Liver (tissue), 8 donors: ENCODE measurements at regions not wholly inside any gene's neighbourhood (a gene's known extent, or its start where the extent isn't known, plus 50 kb on each side); places are given as distances from the start of the nearest gene placed in this dataset.

Source experiments
- DNase-seq: peaks from one replicate; pipeline ENCODE4 v3.0.0-alpha.2; 2017; ENCODE audit warnings: low spot score
- H3K27ac ChIP-seq, 2 donors: one replicate each; pipeline ENCODE4 v1.7.0; 2013; ENCODE audit warnings: inconsistent platforms in 2 of 2, low read length in 2 of 2, control low read depth in 1 of 2, low read depth in 1 of 2, mild to moderate bottlenecking in 1 of 2
- H3K27me3 ChIP-seq, 4 donors: one replicate each; pipeline versions ENCODE4 v1.6.1 to v1.7.0; 2013; ENCODE audit warnings: low read length in 3 of 4, inconsistent platforms in 1 of 4, mild to moderate bottlenecking in 1 of 4, moderate library complexity in 1 of 4; ENCODE audit not compliant: control insufficient read depth in 4 of 4, insufficient read depth in 4 of 4
- H3K36me3 ChIP-seq, 4 donors: one replicate each; pipeline versions ENCODE4 v1.6.1 to v1.7.0; 2013; ENCODE audit warnings: low read length in 3 of 4, mild to moderate bottlenecking in 3 of 4, low read depth in 1 of 4, moderate library complexity in 1 of 4; ENCODE audit not compliant: control insufficient read depth in 4 of 4, insufficient read depth in 3 of 4
- H3K4me1 ChIP-seq, 4 donors: one replicate each; pipeline versions ENCODE4 v1.6.1 to v1.7.0; 2013; ENCODE audit warnings: low read length in 3 of 4, mild to moderate bottlenecking in 3 of 4, moderate library complexity in 1 of 4; ENCODE audit not compliant: control insufficient read depth in 4 of 4, insufficient read depth in 4 of 4
- H3K4me3 ChIP-seq, 3 donors: one replicate each; pipeline versions ENCODE4 v1.6.1 to v1.7.0; 2013; ENCODE audit warnings: low read length in 3 of 3, control low read depth in 1 of 3, low read depth in 1 of 3, mild to moderate bottlenecking in 1 of 3
- H3K9ac ChIP-seq, 2 donors: one replicate each; pipeline ENCODE4 v1.7.0; 2013; ENCODE audit warnings: low read length in 2 of 2, mild to moderate bottlenecking in 2 of 2, moderate library complexity in 2 of 2, control low read depth in 1 of 2, low read depth in 1 of 2
- H3K9me3 ChIP-seq, 4 donors: one replicate each; pipeline versions ENCODE4 v1.6.1 to v1.7.0; 2013; ENCODE audit warnings: low read length in 3 of 4; ENCODE audit not compliant: control insufficient read depth in 4 of 4
- ATF3 ChIP-seq: IDR thresholded peaks from 2 replicates; pipeline ENCODE4 v1.6.1; 2016; ENCODE audit warnings: antibody characterized with exemption
- CTCF ChIP-seq: fragments of 150-350 bp; IDR thresholded peaks from 2 replicates; pipeline ENCODE4 v1.5.1; 2017; ENCODE audit warnings: improper control_type of control experiment, low read depth, low read length; ENCODE audit not compliant: missing input control
- EGR1 ChIP-seq, 2 donors: IDR thresholded peaks; 2 replicates each; pipeline ENCODE4 v1.6.1; 2016 to 2018; ENCODE audit warnings: antibody characterized with exemption in 2 of 2, low read depth in 2 of 2
- FOXA2 ChIP-seq: IDR thresholded peaks from 2 replicates; pipeline ENCODE4 v1.6.1; 2016; ENCODE audit warnings: antibody characterized with exemption
- GABPA ChIP-seq, 2 donors: IDR thresholded peaks in 1 of 2; conservative IDR thresholded peaks in 1 of 2; 2 replicates each; pipeline ENCODE4 v1.6.1; 2016; ENCODE audit warnings: antibody characterized with exemption in 2 of 2, mild to moderate bottlenecking in 1 of 2, moderate library complexity in 1 of 2
- HNF4A ChIP-seq, 2 donors: conservative IDR thresholded peaks; 2 replicates each; pipeline ENCODE4 v1.6.1; 2016; ENCODE audit warnings: antibody characterized with exemption in 2 of 2, mild to moderate bottlenecking in 2 of 2
- HNF4G ChIP-seq: IDR thresholded peaks from 2 replicates; pipeline ENCODE4 v1.6.1; 2016; ENCODE audit warnings: antibody characterized with exemption
- JUND ChIP-seq, 2 donors: IDR thresholded peaks; 2 replicates each; pipeline ENCODE4 v1.6.1; 2016; ENCODE audit warnings: antibody characterized with exemption in 2 of 2
- MAX ChIP-seq: IDR thresholded peaks from 2 replicates; pipeline ENCODE4 v1.6.1; 2016; ENCODE audit warnings: antibody characterized with exemption
- NR2F2 ChIP-seq: IDR thresholded peaks from 2 replicates; pipeline ENCODE4 v1.6.1; 2016; ENCODE audit warnings: antibody characterized with exemption
- RAD21 ChIP-seq, 2 donors: IDR thresholded peaks; 2 replicates each; pipeline ENCODE4 v1.6.1; 2016; ENCODE audit warnings: antibody characterized with exemption in 2 of 2, mild to moderate bottlenecking in 2 of 2
- REST ChIP-seq: IDR thresholded peaks from 2 replicates; pipeline ENCODE4 v1.6.1; 2016; ENCODE audit warnings: antibody characterized with exemption, mild to moderate bottlenecking
- RXRA ChIP-seq, 2 donors: IDR thresholded peaks; 2 replicates each; pipeline ENCODE4 v1.6.1; 2017 to 2018; ENCODE audit warnings: antibody characterized with exemption in 2 of 2, mild to moderate bottlenecking in 1 of 2
- SP1 ChIP-seq: IDR thresholded peaks from 2 replicates; pipeline ENCODE4 v1.6.1; 2018; ENCODE audit warnings: antibody characterized with exemption, mild to moderate bottlenecking
- TAF1 ChIP-seq: conservative IDR thresholded peaks from 2 replicates; pipeline ENCODE4 v1.6.1; 2016; ENCODE audit warnings: antibody characterized with exemption, mild to moderate bottlenecking
- ZBTB33 ChIP-seq: IDR thresholded peaks from 2 replicates; pipeline ENCODE4 v1.6.1; 2016; ENCODE audit warnings: antibody characterized with exemption
- WGBS: extraction: QIAGEN DNeasy Blood & Tissue Kit; methylation state at CpG from one replicate; pipeline ENCODE4 v1.1.7; 2013; 5-methylcytosine and 5-hydroxymethylcytosine counted together
- donor health status: healthy.
- donor health status: healthy.
- donor health status: healthy.
- donor health status: healthy.
- donor health status: healthy.

- no peak overlapping the region for H3K9ac ChIP-seq
- 90% methylated on average over 1 of the region's 1 CpG for WGBS
These were observed 1038.9 kb upstream of the ZEB2 start for GRCh38 chr2:145558617-145559350.

More at GRCh38 chr2:145558617-145559350, 1038.9 kb upstream of the ZEB2 start:
- H3K27ac ChIP-seq = no peak overlapping the region
- H3K9me3 ChIP-seq = no peaks in the 10 kb centered on the region
- no peak for DNase-seq
- TF ChIP-seq RXRA (IDR thresholded peaks at IDR 0.05) = no peak
- TF ChIP-seq TAF1 = no peak
- no peak for TF ChIP-seq FOXA2
- TF ChIP-seq JUND (IDR thresholded peaks at IDR 0.05) = no peak
- no peak for TF ChIP-seq HNF4G
- no peak for TF ChIP-seq EGR1 (IDR thresholded peaks at IDR 0.05; ENCODE audit: low read depth in 2 of 2)
- TF ChIP-seq ATF3 = no peak
- TF ChIP-seq GABPA (IDR thresholded peaks at IDR 0.05 in 1 of 2, conservative IDR thresholded peaks at IDR 0.05 in 1 of 2) = no peak
- TF ChIP-seq HNF4A (conservative IDR thresholded peaks at IDR 0.05) = no peak
- TF ChIP-seq CTCF = no peak
- TF ChIP-seq ZBTB33 = no peak
- TF ChIP-seq REST = no peak
- TF ChIP-seq SP1 = no peak
- TF ChIP-seq MAX = no peak
- no peak for TF ChIP-seq RAD21 (IDR thresholded peaks at IDR 0.05)
- no peak for TF ChIP-seq NR2F2
- H3K4me3 ChIP-seq = no peak overlapping the region
- no peaks in the 10 kb centered on the region for H3K36me3 ChIP-seq
- H3K27me3 ChIP-seq = no peaks in the 10 kb centered on the region
- no peaks in the 10 kb centered on the region for H3K4me1 ChIP-seq
